Spleen (tissue), 7 donors: ENCODE measurements at regions not wholly inside any gene's neighbourhood (a gene's known extent, or its start where the extent isn't known, plus 50 kb on each side); places are given as distances from the start of the nearest gene placed in this dataset.

Source experiments
- POLR2AphosphoS5 ChIP-seq, 3 donors: sonication (generic); formaldehyde crosslinking; IDR thresholded peaks; one replicate each; pipeline ENCODE4 v1.5.1; 2017; ENCODE audit warnings: antibody characterized with exemption in 3 of 3
- TF ChIP-seq, protein P1 (sequence below), 11 experiments: fragments of 200-600 bp in 7 of 11; fragments of 450-650 bp in 4 of 11; sonication (generic) in 4 of 11; IDR thresholded peaks in 8 of 11; conservative IDR thresholded peaks in 3 of 11; 1 replicate in 7 of 11; 2 replicates in 4 of 11; pipeline versions ENCODE4 v1.4.0 to v1.8.0; 2016 to 2021; ENCODE audit warnings: antibody characterized with exemption in 11 of 11, inconsistent platforms in 4 of 11, mild to moderate bottlenecking in 1 of 11
- donor health status: DM: no; HTN: no; CAD: no; lungs with moderate emphysema.
- donor health status: DM: no; HTN: no; CAD: no.
- donor health status: DM: no; HTN: no; CAD: no.

GRCh38 chr22:22822106-22822505 is 65.5 kb upstream of the IGLL5 start:
- TF ChIP-seq, protein P1, sequence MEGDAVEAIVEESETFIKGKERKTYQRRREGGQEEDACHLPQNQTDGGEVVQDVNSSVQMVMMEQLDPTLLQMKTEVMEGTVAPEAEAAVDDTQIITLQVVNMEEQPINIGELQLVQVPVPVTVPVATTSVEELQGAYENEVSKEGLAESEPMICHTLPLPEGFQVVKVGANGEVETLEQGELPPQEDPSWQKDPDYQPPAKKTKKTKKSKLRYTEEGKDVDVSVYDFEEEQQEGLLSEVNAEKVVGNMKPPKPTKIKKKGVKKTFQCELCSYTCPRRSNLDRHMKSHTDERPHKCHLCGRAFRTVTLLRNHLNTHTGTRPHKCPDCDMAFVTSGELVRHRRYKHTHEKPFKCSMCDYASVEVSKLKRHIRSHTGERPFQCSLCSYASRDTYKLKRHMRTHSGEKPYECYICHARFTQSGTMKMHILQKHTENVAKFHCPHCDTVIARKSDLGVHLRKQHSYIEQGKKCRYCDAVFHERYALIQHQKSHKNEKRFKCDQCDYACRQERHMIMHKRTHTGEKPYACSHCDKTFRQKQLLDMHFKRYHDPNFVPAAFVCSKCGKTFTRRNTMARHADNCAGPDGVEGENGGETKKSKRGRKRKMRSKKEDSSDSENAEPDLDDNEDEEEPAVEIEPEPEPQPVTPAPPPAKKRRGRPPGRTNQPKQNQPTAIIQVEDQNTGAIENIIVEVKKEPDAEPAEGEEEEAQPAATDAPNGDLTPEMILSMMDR (IDR thresholded peaks at IDR 0.05 in 8 of 11, conservative IDR thresholded peaks at IDR 0.05 in 3 of 11) = no peak
- TF ChIP-seq POLR2AphosphoS5 (IDR thresholded peaks at IDR 0.05) = no peak
